ENCODE measurements at regions not wholly inside any gene's neighbourhood (a gene's known extent, or its start where the extent isn't known, plus 50 kb on each side); places are given as distances from the start of the nearest gene placed in this dataset.

DNA sequence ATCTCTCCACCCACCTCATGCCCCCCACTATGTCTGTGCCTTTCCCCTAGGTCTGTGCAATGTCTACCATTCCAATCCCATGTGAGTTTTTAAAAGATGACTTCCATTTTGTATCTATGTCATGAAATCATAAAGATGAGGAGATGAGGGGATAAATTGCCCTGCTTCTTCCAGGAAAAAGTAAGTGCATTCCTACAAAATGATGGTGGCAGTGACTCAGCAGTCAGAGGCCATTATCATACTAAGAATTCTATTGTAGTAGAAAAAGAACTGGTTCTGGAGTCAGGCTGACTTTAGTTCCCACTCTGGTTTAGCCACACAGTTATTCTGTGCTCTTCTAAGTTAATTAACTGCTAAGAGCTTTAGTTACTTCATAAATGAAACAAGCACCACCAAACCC lies 89.6 kb upstream of the API5 start:
- H3K4me1 ChIP-seq (ENCODE audit: insufficient read depth, poor library complexity, severe bottlenecking) = no peaks in the 10 kb centered on the region
- H3K4me3 ChIP-seq (ENCODE audit: severe bottlenecking) = no peak overlapping the region
- no peaks in the 10 kb centered on the region for H3K27me3 ChIP-seq (ENCODE audit: insufficient read depth, poor library complexity, severe bottlenecking)
- no peak overlapping the region for H3K27ac ChIP-seq (ENCODE audit: poor library complexity, severe bottlenecking)
- TF ChIP-seq, protein P1, sequence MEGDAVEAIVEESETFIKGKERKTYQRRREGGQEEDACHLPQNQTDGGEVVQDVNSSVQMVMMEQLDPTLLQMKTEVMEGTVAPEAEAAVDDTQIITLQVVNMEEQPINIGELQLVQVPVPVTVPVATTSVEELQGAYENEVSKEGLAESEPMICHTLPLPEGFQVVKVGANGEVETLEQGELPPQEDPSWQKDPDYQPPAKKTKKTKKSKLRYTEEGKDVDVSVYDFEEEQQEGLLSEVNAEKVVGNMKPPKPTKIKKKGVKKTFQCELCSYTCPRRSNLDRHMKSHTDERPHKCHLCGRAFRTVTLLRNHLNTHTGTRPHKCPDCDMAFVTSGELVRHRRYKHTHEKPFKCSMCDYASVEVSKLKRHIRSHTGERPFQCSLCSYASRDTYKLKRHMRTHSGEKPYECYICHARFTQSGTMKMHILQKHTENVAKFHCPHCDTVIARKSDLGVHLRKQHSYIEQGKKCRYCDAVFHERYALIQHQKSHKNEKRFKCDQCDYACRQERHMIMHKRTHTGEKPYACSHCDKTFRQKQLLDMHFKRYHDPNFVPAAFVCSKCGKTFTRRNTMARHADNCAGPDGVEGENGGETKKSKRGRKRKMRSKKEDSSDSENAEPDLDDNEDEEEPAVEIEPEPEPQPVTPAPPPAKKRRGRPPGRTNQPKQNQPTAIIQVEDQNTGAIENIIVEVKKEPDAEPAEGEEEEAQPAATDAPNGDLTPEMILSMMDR (IDR thresholded peaks at IDR 0.05; ENCODE audit: poor library complexity, severe bottlenecking) = no peak
- DNase-seq (ENCODE audit: low spot score) = no peak
- no peak for ATAC-seq (ENCODE audit: low read depth)
- no peaks in the 10 kb centered on the region for H3K9me3 ChIP-seq (ENCODE audit: severe bottlenecking)
- no peaks in the 10 kb centered on the region for H3K36me3 ChIP-seq (ENCODE audit: low read depth)

DNA sequence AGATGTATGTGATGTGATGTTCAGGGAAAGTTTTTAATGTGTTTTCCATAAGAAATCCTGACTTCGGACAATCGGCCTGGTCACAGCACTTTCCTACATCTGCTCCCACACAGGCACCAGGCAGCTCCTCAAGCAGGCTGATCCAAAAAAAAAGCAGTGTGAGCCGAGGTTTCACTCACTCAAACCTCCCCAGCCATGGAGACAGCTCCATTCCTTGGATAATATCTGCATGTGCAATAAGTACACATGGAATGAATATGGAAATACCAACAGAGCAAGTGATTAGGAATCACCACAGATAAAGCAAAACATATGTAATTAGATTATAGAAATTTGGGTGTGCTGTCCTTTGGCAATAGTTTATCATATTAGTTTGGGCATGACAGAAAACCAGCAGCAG lies 88.8 kb upstream of the API5 start:
- Histone ChIP-seq H3K9me3 (ENCODE audit: severe bottlenecking) (no peaks in the 10 kb centered on the region), H3K4me3 (ENCODE audit: severe bottlenecking) (no peak overlapping the region), H3K36me3 (ENCODE audit: low read depth) (no peaks in the 10 kb centered on the region), H3K27ac (ENCODE audit: poor library complexity, severe bottlenecking) (no peak overlapping the region), H3K4me1 (ENCODE audit: insufficient read depth, poor library complexity, severe bottlenecking) (no peaks in the 10 kb centered on the region), H3K27me3 (ENCODE audit: insufficient read depth, poor library complexity, severe bottlenecking) (no peaks in the 10 kb centered on the region)
- TF ChIP-seq, protein P1 (IDR thresholded peaks at IDR 0.05; ENCODE audit: poor library complexity, severe bottlenecking) = no peak
- ATAC-seq (ENCODE audit: low read depth) (no peak), DNase-seq (ENCODE audit: low spot score) (no peak)

DNA sequence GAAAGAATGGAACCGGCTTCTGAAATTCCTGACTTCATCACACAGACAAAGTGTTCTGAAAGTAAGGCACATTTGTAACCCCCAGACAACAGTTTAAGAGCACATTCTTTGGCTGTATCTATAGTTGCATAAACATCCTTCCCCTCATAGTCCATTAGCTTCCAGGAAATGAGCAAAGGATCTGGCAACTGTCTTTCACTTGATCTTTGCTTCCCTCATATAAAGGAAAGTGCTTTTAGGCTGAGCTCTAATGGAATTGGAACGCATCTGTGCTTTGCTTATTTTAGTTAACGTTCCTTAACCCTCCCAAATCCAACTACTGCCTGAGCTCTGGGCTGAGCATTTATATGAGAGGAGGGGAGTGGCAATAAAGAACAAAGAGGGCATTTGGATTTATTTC lies 76.9 kb upstream of the API5 start:
- H3K27ac ChIP-seq (ENCODE audit: poor library complexity, severe bottlenecking) = no peak overlapping the region
- no peaks in the 10 kb centered on the region for H3K9me3 ChIP-seq (ENCODE audit: severe bottlenecking)
- H3K36me3 ChIP-seq (ENCODE audit: low read depth) = no peaks in the 10 kb centered on the region
- H3K4me1 ChIP-seq (ENCODE audit: insufficient read depth, poor library complexity, severe bottlenecking) = no peaks in the 10 kb centered on the region
- ATAC-seq (ENCODE audit: low read depth) (no peak), DNase-seq (ENCODE audit: low spot score) (no peak)
- TF ChIP-seq, protein P1 (IDR thresholded peaks at IDR 0.05; ENCODE audit: poor library complexity, severe bottlenecking) = no peak
- H3K4me3 ChIP-seq (ENCODE audit: severe bottlenecking) = no peak overlapping the region
- H3K27me3 ChIP-seq (ENCODE audit: insufficient read depth, poor library complexity, severe bottlenecking) = no peaks in the 10 kb centered on the region

DNA sequence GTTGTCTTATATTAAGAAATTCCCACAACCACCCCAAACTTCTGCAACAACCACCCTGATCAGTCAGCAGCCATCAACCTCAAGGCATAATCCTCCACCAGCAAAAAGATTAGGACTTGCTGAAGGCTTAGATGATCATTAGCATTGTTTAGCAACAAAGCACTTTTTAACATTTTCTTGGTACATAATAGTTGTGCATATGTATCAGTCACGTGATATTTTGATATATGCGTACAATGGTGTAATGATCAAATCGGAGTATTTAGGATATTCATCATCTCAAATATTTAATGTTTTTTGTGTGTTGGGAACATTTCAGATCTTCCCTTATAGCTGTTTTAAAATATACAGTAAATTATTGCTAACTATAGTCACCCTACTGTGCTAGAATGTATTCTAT lies 73.5 kb upstream of the API5 start:
- H3K27me3 ChIP-seq (ENCODE audit: insufficient read depth, poor library complexity, severe bottlenecking) = no peaks in the 10 kb centered on the region
- no peaks in the 10 kb centered on the region for H3K4me1 ChIP-seq (ENCODE audit: insufficient read depth, poor library complexity, severe bottlenecking)
- H3K27ac ChIP-seq (ENCODE audit: poor library complexity, severe bottlenecking) = no peak overlapping the region
- no peak overlapping the region for H3K4me3 ChIP-seq (ENCODE audit: severe bottlenecking)
- ATAC-seq (ENCODE audit: low read depth) (no peak), DNase-seq (ENCODE audit: low spot score) (no peak)
- no peaks in the 10 kb centered on the region for H3K9me3 ChIP-seq (ENCODE audit: severe bottlenecking)
- TF ChIP-seq, protein P1 (IDR thresholded peaks at IDR 0.05; ENCODE audit: poor library complexity, severe bottlenecking) = no peak
- H3K36me3 ChIP-seq (ENCODE audit: low read depth) = no peaks in the 10 kb centered on the region

DNA sequence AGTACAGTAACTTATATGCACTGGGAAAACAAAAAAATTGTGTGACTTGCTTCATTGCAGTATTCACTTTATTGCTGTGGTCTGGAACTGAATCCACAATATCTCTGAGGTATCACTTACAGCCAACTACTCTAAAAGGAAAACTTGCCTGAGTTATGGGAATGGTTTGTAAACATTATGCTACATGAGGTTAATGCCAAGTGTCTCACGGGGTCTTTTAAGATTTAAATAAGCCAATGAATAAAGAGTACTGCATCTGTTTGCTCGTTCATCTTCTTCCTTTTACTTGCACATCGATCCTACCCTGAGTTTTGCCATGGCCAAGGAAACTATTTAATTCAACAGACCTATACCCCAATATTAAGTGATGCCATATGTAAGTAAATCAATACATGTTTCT lies 72.0 kb upstream of the API5 start:
- ATAC-seq (ENCODE audit: low read depth) = no peak
- H3K9me3 ChIP-seq (ENCODE audit: severe bottlenecking) = no peaks in the 10 kb centered on the region
- H3K36me3 ChIP-seq (ENCODE audit: low read depth) = no peaks in the 10 kb centered on the region
- H3K4me3 ChIP-seq (ENCODE audit: severe bottlenecking) = no peak overlapping the region
- no peaks in the 10 kb centered on the region for H3K27me3 ChIP-seq (ENCODE audit: insufficient read depth, poor library complexity, severe bottlenecking)
- TF ChIP-seq, protein P1 (IDR thresholded peaks at IDR 0.05; ENCODE audit: poor library complexity, severe bottlenecking) = no peak
- no peak for DNase-seq (ENCODE audit: low spot score)
- H3K27ac ChIP-seq (ENCODE audit: poor library complexity, severe bottlenecking) = no peak overlapping the region
- H3K4me1 ChIP-seq (ENCODE audit: insufficient read depth, poor library complexity, severe bottlenecking) = no peaks in the 10 kb centered on the region
